Activated CD8-positive, alpha-beta memory T cell treated with anti-CD3 and anti-CD28 coated beads for 48 hours (primary cell): ENCODE measurements at regions not wholly inside any gene's neighbourhood (a gene's known extent, or its start where the extent isn't known, plus 50 kb on each side); places are given as distances from the start of the nearest gene placed in this dataset.

Source experiments
- DNase-seq, 3 experiments: peaks; one replicate each; pipeline ENCODE4 v3.0.0-alpha.2; 2020; ENCODE audit warnings: low read depth in 2 of 3, low spot score in 2 of 3

DNA sequence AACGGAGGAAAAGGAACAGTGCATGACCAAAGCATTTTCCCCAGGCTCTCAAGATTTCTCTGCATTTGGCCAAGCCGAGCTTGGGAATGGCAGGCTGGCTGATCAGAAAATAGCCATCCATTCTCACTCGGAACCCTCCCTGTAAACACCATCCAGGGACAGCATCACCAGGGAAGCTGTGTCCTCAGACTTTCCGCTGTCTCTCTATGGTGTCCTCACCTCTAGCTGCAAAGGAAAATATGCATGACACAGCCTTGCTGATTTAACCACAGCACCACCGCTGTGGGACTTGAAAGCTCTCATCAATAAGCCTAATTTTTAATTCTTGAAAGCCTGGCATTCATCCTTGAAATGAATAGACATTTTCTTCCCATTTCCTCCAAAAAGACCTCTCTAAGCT is 311.7 kb downstream of the EIPR1 start:
- DNase-seq = no peak

DNA sequence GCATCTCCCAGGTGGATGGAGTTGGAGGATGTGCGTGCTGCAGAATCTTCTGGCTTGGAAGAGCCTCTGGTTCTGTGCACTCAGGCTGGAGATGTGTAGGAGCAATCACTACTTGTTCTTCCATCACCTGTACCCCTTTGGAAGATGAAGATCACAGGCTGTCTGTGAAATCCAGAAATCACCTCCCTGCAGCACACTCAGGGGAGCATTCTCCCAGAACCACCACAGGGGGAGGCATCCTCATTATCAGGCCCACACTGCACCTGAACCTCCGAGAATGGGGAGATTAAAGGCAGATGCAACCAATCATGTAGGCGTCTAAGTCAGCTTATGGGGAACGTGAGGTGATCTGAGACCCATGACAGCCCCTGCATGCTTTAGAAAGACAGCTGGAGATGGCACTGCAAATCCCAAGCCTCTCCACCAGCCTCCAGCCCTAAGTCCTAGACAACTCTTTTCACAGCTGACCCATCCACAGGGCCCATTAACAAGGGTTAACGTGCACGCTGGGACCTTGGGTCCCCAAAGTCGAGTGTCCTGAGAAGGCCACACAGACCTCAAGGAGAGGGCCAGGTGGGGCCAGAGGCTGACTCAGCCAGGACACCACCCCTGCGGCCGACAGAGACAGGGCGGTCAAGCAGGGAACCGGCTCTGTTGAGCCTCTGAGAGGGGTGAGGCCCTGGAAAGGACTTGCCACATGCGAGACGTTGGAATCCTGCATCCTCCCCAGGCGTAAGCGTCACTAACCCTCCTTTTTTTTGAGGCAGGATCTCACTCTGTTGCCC is 314.9 kb downstream of the EIPR1 start:
- DNase-seq = no peak

DNA sequence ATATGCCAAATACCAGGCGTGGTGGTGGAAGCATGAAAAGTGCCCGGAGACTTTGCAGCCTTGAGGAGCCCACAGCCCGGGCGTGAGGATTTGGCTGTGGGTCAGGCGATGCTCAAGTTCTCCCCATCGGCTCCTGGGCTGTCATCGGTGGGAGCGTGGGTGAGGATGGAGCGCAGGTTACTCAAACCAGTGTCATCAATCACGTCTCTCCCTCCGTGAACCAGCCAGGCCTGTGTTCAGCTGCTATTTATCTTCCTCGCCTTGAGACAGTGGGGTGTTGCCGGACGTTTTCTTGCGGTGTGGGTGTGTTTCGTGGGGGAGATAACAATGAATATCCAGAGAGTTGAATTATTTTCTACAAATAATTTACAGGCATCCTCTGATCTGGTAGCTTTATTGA is 317.6 kb downstream of the EIPR1 start:
- no peak for DNase-seq

DNA sequence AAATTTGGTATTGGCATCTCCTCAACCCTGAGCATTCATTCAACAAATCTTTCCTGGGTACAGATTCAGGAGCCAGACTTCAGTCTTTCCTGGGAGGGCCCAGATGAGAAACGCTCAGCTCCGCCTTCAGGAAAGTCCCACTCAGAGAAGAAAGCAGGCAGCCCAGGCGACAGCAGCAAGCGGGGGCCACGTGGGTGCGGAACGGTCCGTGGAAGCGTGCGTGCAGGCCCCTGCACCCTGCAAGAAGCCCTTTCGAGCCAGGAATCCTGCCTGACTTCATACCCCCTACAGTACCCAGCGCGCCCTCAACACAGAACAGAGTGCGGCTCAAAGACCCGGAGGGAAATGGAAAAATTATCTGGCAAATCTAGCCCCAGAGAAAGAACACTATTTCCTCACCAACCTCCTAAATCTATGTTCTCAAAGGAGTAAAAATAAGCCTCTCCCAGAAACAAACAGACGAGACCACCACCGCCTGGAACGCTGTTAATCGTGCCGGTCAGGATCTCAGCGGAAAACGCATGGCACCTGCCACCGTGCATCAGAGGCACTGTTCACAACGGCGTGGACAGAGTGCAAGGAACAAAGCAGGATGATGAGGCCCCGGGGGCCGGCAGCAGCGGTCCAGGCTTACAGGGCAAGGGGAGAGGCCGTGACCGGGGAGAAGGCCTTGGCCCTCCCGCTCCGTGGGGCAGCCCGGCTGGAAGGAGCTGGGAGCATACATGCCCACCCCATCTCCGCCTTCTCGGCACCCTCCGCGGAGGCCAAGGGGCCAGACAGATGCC is 318.3 kb downstream of the EIPR1 start:
- no peak for DNase-seq

DNA sequence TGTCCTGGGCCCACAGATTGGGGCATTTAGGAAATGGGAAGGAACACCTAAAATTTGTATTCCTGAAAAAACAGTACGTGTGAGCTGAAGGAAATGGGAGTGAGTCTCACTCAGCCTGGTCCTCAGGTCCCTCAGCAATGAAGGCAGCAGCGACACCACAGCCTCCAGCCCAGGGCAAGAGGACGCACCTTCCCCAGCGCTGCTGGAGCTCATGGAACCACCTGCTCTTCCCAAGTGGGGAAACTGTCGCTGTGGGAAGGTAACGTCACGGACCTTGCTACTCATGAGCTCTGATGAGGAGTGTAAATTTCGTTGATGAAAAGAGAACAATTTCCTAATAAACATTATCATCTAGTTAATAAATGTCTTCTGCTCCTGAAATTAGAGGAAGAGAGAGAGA is 323.6 kb downstream of the EIPR1 start:
- DNase-seq = no peak

DNA sequence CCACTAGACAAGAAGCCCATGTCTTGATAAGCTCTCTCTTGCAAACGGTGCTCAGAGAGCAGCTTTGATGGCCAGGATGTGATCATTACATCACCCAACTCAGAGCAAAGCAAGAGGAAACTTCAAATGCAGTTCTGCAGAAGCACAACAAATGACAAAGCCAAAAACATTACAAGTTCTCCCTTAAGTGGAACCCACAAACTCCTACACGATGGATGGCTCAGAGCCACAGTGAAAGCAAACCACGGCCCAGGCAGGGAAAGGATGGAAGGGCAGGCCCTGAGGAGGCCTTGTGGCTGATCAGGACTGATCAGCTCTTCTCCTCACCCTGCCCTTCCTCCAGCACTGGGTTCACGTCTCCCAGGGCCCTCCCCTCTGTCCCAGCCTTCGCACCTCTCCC is 326.4 kb downstream of the EIPR1 start:
- DNase-seq = no peak

DNA sequence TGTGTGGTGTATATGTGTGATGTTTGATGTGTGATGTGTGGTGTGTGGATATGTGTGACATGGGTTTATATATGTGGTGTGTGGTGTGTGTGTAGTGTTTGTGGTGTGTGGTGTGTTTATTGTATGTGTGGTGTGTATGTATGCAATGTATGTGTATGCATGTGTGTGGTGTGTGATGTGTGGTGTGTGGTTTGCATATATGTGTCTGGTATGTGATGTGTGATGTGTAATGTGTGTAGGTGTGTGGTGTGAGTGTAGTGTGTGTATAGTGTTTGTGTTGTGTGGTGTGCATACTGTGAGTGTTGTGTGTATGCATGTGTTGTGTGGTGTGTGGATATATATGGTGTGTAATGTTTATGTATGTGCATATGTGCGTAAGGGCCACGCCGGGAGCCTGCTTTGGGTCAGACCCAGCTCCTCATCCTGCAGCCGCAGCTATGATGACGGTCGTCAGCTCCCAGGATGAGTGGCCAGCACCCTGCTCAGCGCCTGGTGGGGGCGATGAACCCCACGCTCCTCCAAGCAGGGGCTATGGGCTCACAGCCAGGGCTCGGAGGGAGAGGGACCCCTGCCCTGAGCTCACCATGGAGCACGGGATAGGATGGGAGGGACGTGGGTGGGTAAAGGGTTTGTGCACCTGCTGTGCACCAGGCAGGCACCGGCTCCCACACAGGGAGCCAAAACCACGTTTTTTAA is 331.3 kb downstream of the EIPR1 start:
- DNase-seq = no peak

DNA sequence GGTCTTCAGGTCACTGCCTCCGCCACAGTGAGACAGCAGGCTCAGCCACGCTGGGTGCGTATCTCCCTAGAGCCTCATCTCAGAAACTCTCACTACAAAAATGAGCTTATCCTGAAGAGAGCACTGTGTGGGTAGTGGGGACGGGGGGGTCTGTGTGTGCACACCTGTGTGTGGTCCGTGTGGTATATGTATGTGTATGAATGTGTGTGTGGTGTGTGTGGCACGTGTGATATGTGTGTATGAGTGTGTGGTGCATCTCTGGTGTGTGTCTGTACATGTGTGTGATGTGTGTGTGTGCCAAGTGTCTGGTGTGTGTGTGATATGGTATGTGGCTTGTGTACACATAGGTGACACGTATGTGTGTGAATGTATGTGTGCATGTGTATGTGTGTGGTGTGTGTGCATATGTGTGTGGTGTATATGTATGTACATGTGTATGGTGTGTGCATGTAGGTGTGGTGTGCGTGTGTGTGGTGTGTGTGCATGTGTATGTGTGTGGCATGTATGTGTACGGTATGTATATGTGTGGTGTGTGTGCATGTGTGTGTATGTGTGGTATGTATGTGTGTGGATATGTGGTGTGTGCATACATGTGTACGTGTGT is 332.2 kb downstream of the EIPR1 start:
- no peak for DNase-seq

DNA sequence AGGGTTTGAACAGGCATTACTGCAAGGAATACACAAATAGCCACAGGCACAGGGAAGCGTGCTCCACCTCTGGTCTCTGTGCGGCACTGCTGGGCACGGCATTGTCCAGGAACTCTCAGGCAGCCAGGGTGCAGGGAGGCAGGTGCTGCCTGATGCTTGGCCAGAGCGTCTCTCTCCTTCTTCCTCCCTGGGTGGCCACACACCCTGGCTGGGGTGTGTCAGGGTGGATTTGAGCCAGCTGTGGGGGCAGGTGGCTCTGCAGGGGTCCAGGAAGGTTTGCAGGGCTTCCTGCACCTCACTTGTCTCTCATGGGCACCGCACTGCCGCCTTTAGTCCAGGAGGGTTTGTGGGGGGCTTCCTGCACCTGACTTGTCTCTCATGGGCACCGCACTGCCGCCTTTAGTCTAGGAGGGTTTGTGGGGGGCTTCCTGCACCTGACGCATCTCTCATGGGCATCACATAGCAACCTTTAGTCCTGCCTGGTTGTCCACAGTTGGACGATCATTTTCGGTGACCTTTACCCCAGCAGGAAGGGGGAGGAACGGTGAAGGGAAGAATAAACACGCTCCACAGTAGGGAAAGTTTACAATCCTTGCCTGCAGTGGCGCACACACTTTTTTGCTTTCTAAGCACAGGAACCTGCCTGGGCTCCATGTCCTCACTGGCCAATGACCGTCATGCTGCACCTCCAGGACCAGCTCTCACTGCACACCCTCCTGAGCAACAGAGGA is 332.9 kb downstream of the EIPR1 start:
- no peak for DNase-seq

DNA sequence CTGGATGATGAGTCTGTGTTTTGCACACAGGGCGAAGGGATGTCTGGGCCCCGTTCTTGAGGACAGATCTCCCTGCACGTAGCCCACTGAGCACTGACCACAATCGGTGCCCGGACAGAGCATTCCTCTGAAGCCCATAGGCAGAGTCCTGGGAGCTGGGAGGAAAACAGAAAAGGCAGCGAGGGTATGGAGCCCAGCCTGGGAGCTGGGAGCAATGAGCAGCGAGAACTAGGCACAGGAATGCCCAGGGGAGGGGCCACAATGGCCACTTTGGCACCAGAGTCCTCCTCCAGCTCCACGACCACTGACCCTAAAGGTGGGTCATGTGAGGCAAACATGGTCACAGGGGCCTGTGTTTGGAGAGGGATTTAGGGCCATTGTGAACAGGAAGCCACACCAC is 333.9 kb downstream of the EIPR1 start:
- no peak for DNase-seq

DNA sequence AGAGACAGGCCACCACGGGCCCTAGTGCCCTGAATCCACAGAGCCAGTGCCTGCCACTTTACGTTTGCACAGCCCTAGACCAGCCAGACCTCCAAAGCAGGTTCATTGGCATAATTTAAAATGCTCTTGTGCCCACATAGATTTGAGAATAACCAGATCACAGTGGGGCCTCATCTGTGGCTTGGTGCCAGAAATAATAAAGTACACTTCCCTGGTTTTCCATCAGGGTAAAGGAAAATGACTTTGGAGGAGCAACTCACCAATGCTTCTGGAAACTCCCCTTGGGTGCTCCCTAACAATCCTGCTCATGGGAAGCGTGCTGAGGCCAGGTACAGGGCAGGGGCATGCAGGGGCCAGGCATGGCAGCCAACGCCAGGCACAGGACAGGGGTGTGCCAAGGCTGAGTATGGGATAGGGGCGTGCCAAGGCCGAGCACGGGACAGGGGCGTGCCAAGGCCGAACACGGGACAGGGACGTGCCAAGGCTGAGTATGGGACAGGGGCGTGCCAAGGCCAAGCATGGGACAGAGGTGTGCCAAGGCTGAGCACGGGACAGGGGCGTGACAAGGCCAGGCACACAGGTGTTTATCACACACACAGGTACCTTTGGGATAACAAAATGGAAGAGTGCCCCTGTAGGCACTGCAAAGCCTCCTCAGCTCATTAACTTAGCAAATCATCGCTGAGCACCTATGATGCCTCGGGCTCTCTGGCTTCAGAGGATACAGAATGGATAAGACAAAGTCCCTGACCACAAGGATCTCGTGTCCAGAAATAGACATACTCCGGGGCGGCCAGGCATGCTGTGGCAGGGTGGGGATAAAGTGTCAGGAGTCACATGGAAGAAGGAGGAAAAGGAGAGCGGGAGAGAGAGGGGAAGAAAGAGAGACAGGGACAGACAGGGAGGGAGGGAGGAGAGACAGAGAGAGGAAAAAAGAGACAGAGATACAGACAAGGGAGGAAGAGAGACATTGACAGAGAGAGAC is 334.7 kb downstream of the EIPR1 start:
- DNase-seq = no peak

DNA sequence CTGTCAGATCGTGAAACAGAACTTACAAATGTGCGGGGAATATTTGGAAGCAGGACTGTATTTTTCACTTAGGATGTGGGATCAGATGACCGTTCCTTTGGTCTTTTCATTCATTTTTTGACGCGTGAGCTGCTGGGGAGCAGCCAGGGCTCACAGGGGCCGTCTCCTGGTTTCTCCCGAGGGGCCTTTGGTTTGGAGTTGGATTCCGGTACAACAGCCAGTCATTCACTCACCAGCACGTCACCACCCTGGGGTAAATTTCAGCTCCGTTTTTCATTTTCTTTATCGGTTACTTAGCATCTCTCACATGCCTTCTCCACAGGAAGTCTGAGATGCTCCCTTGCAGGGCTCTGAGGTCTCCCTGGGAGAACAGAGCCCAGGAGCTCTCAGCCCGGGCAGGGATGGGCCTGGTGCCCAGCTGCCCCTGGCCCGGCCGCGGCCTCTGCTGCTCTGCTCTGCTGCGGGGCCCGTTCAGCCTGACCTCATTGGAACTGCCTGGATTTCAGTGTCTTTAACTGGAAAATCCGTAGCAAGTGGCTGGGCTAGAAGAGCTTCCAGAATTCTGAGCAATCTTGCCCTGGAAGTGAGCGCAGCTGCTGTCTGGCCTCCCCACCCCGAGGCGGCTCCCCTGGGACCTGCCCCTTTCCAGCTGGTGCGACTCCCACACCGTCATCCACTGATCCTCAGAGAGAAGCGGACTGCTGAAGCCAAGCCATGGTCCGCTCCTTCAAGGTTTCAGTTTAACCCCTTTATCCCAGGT is 335.6 kb downstream of the EIPR1 start:
- no peak for DNase-seq

DNA sequence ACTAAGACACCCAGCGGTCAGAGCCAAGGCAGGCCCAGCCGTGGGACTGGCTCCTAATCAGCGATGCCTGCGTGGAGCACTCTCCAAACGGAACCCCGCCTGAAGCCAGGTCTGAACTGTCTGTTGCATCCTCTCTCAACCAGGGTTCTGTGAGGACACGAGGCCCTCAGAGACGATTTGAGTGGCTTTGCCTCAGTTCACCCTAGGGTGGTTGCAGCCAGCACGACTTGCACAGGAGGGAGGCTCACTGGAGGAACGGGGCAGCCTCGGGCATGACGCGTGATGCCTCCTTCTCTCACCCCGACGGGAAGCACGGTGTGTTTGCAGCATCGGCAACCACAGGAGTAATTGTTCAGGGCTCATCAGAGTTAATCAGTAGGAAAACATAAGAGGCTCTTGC is 336.4 kb downstream of the EIPR1 start:
- DNase-seq = no peak

DNA sequence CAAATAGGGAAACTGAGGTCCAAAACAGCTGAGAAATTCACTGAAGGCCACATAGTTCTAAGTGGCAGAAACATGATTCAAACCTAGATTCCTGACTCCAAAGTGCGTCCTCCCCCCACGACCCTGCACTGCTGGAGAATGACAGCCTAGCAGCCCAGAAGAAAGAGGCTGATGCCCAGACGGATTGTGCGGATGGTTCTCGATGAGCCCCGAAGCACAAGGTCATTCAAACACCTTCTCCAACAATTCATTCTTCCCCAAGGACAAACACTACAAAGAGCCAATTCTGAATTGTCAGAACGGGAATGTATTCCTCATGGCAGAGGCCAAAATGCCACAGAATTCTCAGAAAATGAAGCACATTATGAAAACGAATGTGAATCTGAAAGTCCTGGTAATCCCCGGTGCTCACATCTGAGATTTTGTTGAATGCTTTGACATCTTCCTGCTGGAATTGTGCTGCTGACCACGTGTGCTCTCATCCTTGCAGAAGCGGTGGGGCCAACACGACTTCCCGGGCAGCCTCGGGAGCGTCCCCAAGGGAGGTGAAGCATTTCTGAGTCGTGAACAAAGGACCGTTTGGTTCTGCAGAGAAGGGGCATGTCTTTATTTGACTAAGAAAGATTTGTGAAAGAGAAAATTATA is 337.0 kb downstream of the EIPR1 start:
- DNase-seq = no peak

DNA sequence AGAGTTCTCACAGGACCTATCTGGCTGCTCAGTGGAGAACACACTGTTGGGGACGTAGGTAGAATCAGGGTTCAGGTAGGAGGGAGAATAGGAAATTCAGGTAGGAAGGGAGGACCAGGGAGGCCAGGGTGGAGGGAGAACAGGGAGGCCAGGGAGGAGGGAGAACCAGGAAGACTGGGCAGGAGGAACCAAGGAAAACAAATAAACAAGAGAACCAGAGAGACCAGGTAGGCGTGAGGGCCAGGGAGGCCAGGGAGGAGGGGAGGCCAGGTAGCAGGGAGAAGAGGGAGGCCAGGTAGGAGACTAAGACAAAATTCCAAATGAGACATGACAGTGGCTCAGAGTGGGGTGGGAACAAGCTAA is 337.6 kb downstream of the EIPR1 start:
- no peak for DNase-seq

DNA sequence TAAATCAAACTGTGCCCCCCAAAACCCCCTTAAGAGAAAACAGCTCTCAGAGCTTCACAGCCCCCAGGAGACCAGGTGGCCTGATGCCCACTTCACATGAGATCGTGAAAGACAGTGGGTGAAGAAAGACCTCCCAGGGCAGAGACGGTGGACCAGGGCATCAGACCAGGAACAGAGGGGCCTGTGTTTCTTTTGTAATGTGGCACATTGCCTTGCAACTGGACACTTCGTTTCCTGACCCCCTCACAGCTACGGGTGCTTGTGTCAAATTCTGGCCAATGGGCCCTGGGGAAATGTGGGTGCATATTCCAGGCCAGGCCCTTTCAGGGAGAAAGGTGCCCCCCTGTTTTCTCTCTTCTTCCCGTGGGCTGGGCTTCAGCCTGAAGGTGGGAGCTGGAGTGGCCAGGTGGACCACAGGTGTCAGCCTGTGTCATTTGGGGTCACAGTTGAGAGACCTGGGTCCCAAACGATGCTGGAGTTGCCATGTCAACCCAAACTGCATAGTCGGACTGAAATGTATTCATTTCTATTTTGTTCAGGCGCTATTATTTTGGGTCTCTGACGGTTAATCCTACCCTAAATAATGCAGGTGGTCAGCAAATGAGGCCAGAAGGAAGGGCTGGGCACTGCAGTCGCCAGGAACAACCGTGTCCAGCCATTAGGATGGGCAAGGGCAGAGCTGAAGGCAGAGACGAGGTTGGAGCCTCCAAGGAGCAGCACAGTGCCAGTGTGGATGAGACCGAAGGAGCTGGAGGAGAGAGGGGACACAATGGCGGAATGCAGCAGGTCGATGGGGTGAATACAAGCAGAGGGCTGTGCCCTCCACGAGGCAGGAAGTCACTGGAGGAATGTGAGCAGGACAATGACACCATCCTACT is 338.2 kb downstream of the EIPR1 start:
- no peak for DNase-seq

DNA sequence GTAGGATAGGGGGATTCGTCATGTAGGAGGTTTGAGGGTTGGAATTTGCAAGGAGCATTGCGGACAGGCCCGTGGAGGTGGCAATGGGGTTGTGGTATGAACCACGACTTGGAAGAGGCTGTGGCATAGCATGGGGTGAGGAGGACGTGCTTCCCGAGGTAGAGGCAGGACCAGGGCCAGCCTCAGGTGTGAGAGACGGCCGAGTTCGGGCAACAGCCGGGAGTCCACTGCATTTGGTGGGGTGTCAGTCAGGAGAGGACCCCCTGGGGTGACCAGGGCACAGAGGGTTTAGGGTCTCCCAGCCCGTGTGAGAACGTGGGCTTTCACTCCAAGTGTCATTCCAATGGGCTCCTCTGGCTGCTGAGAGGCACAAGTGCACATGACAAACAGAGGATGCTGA is 339.0 kb downstream of the EIPR1 start:
- no peak for DNase-seq
